Mucosa of descending colon (tissue), 3 donors: ENCODE measurements at regions not wholly inside any gene's neighbourhood (a gene's known extent, or its start where the extent isn't known, plus 50 kb on each side); places are given as distances from the start of the nearest gene placed in this dataset.

Experiments used
- ATAC-seq: fragments of 200-7000 bp; cut with Tn5 transposase; one replicate; pipeline ENCODE4 v1.9.1; 2020; ENCODE audit warnings: mild to moderate bottlenecking, moderate library complexity
- DNase-seq, 3 donors: peaks; one replicate each; pipeline ENCODE4 v3.0.0-alpha.2; 2020
- H3K36me3 ChIP-seq: fragments of 200-600 bp; one replicate; pipeline ENCODE4 v1.8.0; 2021; ENCODE audit warnings: low read depth, mild to moderate bottlenecking
- H3K4me1 ChIP-seq: fragments of 200-600 bp; one replicate; pipeline ENCODE4 v1.8.0; 2021; ENCODE audit warnings: low read depth, mild to moderate bottlenecking
- H3K4me3 ChIP-seq: fragments of 200-600 bp; one replicate; pipeline ENCODE4 v1.8.0; 2021; ENCODE audit warnings: mild to moderate bottlenecking
- H3K9me3 ChIP-seq: fragments of 200-600 bp; one replicate; pipeline ENCODE4 v1.8.0; 2021; ENCODE audit warnings: mild to moderate bottlenecking
- CTCF ChIP-seq: fragments of 200-600 bp; IDR thresholded peaks from one replicate; pipeline ENCODE4 v1.8.0; 2022; ENCODE audit warnings: antibody characterized with exemption, mild to moderate bottlenecking
- intact Hi-C, 2 donors: fragments of 100-400 bp; cut with DNase I in 1 of 2; cut with micrococcal nuclease in 1 of 2; formaldehyde crosslinking; loops; one replicate each; pipeline versions ENCODE4 v1.11.0 to v1.11.1; 2022; cut with DNase I, micrococcal nuclease
- donor health status: DM: no; HTN: no; CAD: no; lungs with moderate emphysema.
- donor health status: DM: no; HTN: no; CAD: no.
- donor health status: DM: no; HTN: yes; CAD: no.

DNA sequence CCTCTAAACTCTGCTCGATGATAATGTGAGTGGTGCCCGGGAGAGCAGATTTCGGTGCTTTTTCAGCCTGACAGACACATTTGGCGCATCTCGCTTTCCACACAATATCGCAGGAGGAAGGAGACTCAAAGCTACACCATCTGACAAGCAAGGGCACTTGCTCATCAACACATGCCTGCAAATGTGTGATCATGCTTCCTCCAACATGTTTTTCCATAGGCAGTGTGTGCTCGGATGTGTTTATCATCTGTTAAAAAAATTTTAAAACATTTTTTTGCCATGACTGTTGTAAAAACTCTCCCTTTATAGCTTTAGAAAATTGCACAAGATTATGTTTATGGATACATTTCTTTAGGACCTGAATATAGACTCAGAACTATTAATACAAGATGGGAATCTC lies 170.3 kb upstream of the PUDP start:
- intact Hi-C loops, result no loop called here
- Histone ChIP-seq H3K9me3 (no peaks in the 10 kb centered on the region), H3K4me1 (no peaks in the 10 kb centered on the region), H3K4me3 (no peak overlapping the region), H3K36me3 (no peaks in the 10 kb centered on the region)
- no peak for ATAC-seq
- TF ChIP-seq CTCF, result no peak
- DNase-seq, result no peak

- Histone ChIP-seq H3K4me3 (no peak overlapping the region), H3K4me1 (no peaks in the 10 kb centered on the region), H3K36me3 (no peaks in the 10 kb centered on the region), H3K9me3 (no peaks in the 10 kb centered on the region)
- ATAC-seq (no peak), DNase-seq (no peak)
- intact Hi-C loops, result no loop called here
- TF ChIP-seq CTCF, result no peak
These were observed 168.9 kb upstream of the PUDP start for GRCh38 chrX:7316887-7317286.

DNA sequence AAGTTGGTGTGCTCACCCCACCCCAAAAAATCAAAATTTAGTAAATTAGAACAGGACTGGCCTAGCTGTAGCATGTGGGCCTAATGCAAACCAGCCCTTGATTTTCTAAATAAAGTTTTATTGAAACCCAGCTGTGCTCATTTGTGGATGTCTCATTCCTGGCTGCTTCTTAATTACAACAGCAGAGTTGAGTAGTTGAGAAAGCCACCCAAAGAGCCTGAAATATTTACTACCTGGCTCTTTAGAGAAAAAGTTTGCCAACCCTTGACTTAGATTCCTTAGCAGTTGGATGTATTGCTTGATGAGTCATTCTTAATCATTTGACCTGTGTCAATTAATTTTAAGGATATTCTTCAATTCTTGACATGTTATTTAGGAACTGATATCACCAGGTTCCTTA lies 168.3 kb upstream of the PUDP start:
- Histone ChIP-seq H3K36me3 (no peaks in the 10 kb centered on the region), H3K9me3 (no peaks in the 10 kb centered on the region), H3K4me1 (no peaks in the 10 kb centered on the region), H3K4me3 (no peak overlapping the region)
- ATAC-seq (no peak), DNase-seq (no peak)
- intact Hi-C loops, result no loop called here
- TF ChIP-seq CTCF, result no peak

DNA sequence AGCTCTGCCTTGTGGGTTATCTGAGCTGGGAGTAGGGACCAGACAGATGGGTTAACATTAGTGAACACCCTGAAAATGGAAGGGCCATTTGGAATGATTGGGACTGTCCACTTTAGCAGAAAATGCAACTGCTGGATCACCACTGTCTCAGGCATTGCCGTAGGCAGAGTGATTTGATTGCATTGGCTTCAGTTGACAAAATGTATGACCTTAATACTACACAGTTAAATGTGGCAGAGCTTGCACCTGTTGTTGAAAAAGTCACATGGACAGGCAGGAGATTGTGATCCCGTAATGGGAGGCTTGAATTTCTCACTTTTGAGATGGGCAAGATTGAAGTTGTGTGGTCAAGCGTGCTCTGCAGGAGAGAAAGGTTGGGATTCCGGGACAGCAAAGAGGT lies 166.5 kb upstream of the PUDP start:
- TF ChIP-seq CTCF, result no peak
- ATAC-seq (no peak), DNase-seq (no peak)
- intact Hi-C loops, result no loop called here
- Histone ChIP-seq H3K4me3 (no peak overlapping the region), H3K9me3 (no peaks in the 10 kb centered on the region), H3K4me1 (no peaks in the 10 kb centered on the region), H3K36me3 (no peaks in the 10 kb centered on the region)

GRCh38 chrX:7307720-7308119 lies 159.8 kb upstream of the PUDP start:
- DNase-seq (no peak), ATAC-seq (peak; percentile 61)
- no peaks in the 10 kb centered on the region for H3K4me1 ChIP-seq
- no peak for TF ChIP-seq CTCF
- intact Hi-C loops, result no loop called here
- H3K36me3 ChIP-seq, result no peaks in the 10 kb centered on the region
- no peaks in the 10 kb centered on the region for H3K9me3 ChIP-seq
- no peak overlapping the region for H3K4me3 ChIP-seq

DNA sequence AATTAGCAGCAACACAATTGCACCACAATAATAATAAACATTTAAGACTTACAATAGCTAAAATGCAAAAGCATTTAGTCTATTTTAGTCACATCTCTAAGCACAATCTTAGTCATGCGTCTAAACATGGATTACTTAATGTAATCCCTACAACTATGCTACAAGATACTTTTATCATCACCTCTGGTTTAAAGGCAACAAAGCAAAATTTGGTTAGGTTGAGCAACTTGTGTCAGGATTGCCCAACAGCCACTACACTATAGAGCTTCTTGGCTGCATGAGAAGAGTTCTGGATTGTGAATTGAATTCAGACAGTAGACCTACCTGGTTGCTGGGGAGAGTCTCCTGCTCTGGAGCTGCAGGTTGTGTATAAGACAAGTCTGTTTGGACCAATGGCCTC lies 146.5 kb upstream of the PUDP start:
- Histone ChIP-seq H3K4me3 (no peak overlapping the region), H3K9me3 (no peaks in the 10 kb centered on the region), H3K4me1 (no peaks in the 10 kb centered on the region), H3K36me3 (no peaks in the 10 kb centered on the region)
- TF ChIP-seq CTCF, result no peak
- DNase-seq (no peak), ATAC-seq (no peak)
- intact Hi-C loops, result no loop called here
